ENCODE measurements at regions not wholly inside any gene's neighbourhood (a gene's known extent, or its start where the extent isn't known, plus 50 kb on each side); places are given as distances from the start of the nearest gene placed in this dataset.

DNA sequence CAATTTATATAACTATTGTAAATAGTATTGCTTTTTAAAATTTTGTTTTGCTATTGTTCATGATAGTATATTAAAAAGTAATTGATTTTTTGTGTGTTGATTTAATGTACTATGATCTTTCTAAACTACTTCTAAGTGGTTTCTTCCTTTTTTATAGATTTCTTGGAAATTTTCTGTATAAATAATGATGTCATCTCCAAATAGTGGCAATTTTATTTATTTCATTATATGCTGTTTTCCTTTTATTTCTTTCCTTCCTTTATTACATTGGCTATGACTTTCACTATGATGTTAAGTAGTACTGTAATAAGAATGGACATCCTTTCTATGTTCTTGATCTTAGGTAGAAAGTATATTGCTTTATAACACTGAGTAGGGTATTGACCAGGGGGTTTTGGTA, 451.5 kb upstream of the SPTLC3 start:
- DNase-seq (ENCODE audit: low read depth in 2 of 2) = no peak
- no peak overlapping the region for H3K4me2 ChIP-seq (ENCODE audit: extremely low read depth, insufficient read depth, low read length)
- no peaks in the 10 kb centered on the region for H3K4me1 ChIP-seq (ENCODE audit: control insufficient read depth, extremely low read depth, insufficient read depth, low read length)
- no peak for TF ChIP-seq CTCF (conservative IDR thresholded peaks at IDR 0.05 in 1 of 2, IDR thresholded peaks at IDR 0.05 in 1 of 2; ENCODE audit: low read depth in 1 of 2, low read length in 2 of 2)
- TF ChIP-seq EZH2 (IDR thresholded peaks at IDR 0.05; ENCODE audit: low read length, missing control alignments) = no peak
- no peak overlapping the region for H3K27ac ChIP-seq (ENCODE audit: insufficient read depth, low read length)
- H3K27me3 ChIP-seq (ENCODE audit: control insufficient read depth, insufficient read depth, low read length) = no peaks in the 10 kb centered on the region
- no peaks in the 10 kb centered on the region for H3K36me3 ChIP-seq (ENCODE audit: control insufficient read depth, insufficient read depth, low read length)
- no peak overlapping the region for H3K9ac ChIP-seq (ENCODE audit: insufficient read depth, low read length)
- no peaks in the 10 kb centered on the region for H4K20me1 ChIP-seq (ENCODE audit: control insufficient read depth, extremely low read depth, insufficient read depth, low read length)
- H3K4me3 ChIP-seq (replicated peaks in 1 of 4; ENCODE audit: control extremely low read depth in 1 of 4, insufficient read depth in 1 of 4, low read depth in 3 of 4, low read length in 4 of 4) = no peak overlapping the region
- H3K9me3 ChIP-seq (ENCODE audit: control insufficient read depth, insufficient read depth, low read depth, low read length) = no peaks in the 10 kb centered on the region
- H2AFZ ChIP-seq (ENCODE audit: low read length) = no peak overlapping the region
- no peaks in the 10 kb centered on the region for H3K79me2 ChIP-seq (ENCODE audit: control insufficient read depth, insufficient read depth, low read length)

DNA sequence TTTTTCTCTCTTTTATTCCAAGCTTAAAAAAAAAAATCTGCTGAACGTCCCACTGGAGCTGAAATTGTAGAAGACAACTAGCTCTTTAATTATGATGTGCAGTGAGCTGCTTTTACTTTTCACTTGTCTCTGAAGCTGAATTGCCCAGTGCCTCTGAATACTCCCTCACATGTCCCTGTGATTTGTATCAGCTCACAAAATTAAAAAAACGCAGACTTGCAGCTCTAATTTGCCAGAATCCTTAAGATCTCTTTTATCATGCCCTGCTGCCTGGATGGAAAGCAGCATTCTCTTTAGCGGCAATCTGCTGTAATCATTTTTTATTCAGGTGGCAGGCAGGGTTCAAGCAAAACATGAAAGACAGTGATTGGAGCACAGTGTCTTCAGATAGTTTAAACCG, 443.8 kb upstream of the SPTLC3 start:
- no peak overlapping the region for H3K27ac ChIP-seq (ENCODE audit: insufficient read depth, low read length)
- DNase-seq (ENCODE audit: low read depth in 2 of 2) = no peak
- no peak overlapping the region for H3K9ac ChIP-seq (ENCODE audit: insufficient read depth, low read length)
- no peaks in the 10 kb centered on the region for H3K27me3 ChIP-seq (ENCODE audit: control insufficient read depth, insufficient read depth, low read length)
- no peak overlapping the region for H2AFZ ChIP-seq (ENCODE audit: low read length)
- no peaks in the 10 kb centered on the region for H3K36me3 ChIP-seq (ENCODE audit: control insufficient read depth, insufficient read depth, low read length)
- H3K4me1 ChIP-seq (ENCODE audit: control insufficient read depth, extremely low read depth, insufficient read depth, low read length) = no peaks in the 10 kb centered on the region
- H3K79me2 ChIP-seq (ENCODE audit: control insufficient read depth, insufficient read depth, low read length) = no peaks in the 10 kb centered on the region
- H4K20me1 ChIP-seq (ENCODE audit: control insufficient read depth, extremely low read depth, insufficient read depth, low read length) = no peaks in the 10 kb centered on the region
- H3K9me3 ChIP-seq (ENCODE audit: control insufficient read depth, insufficient read depth, low read depth, low read length) = no peaks in the 10 kb centered on the region
- TF ChIP-seq EZH2 (IDR thresholded peaks at IDR 0.05; ENCODE audit: low read length, missing control alignments) (no peak), CTCF (conservative IDR thresholded peaks at IDR 0.05 in 1 of 2, IDR thresholded peaks at IDR 0.05 in 1 of 2; ENCODE audit: low read depth in 1 of 2, low read length in 2 of 2) (no peak)
- no peak overlapping the region for H3K4me2 ChIP-seq (ENCODE audit: extremely low read depth, insufficient read depth, low read length)
- no peak overlapping the region for H3K4me3 ChIP-seq (replicated peaks in 1 of 4; ENCODE audit: control extremely low read depth in 1 of 4, insufficient read depth in 1 of 4, low read depth in 3 of 4, low read length in 4 of 4)

- Histone ChIP-seq H3K4me1 (ENCODE audit: control insufficient read depth, extremely low read depth, insufficient read depth, low read length) (no peaks in the 10 kb centered on the region), H3K27me3 (ENCODE audit: control insufficient read depth, insufficient read depth, low read length) (no peaks in the 10 kb centered on the region), H2AFZ (ENCODE audit: low read length) (no peak overlapping the region), H3K36me3 (ENCODE audit: control insufficient read depth, insufficient read depth, low read length) (no peaks in the 10 kb centered on the region), H4K20me1 (ENCODE audit: control insufficient read depth, extremely low read depth, insufficient read depth, low read length) (no peaks in the 10 kb centered on the region), H3K27ac (ENCODE audit: insufficient read depth, low read length) (no peak overlapping the region), H3K79me2 (ENCODE audit: control insufficient read depth, insufficient read depth, low read length) (no peaks in the 10 kb centered on the region), H3K4me3 (replicated peaks in 1 of 4; ENCODE audit: control extremely low read depth in 1 of 4, insufficient read depth in 1 of 4, low read depth in 3 of 4, low read length in 4 of 4) (no peak overlapping the region), H3K4me2 (ENCODE audit: extremely low read depth, insufficient read depth, low read length) (no peak overlapping the region), H3K9me3 (ENCODE audit: control insufficient read depth, insufficient read depth, low read depth, low read length) (no peaks in the 10 kb centered on the region), H3K9ac (ENCODE audit: insufficient read depth, low read length) (no peak overlapping the region)
- TF ChIP-seq CTCF (conservative IDR thresholded peaks at IDR 0.05 in 1 of 2, IDR thresholded peaks at IDR 0.05 in 1 of 2; ENCODE audit: low read depth in 1 of 2, low read length in 2 of 2) = no peak
- no peak for TF ChIP-seq EZH2 (IDR thresholded peaks at IDR 0.05; ENCODE audit: low read length, missing control alignments)
- no peak for DNase-seq (ENCODE audit: low read depth in 2 of 2)
Measured at GRCh38 chr20:12566596-12566995, 442.2 kb upstream of the SPTLC3 start.
